GM19035 (cell line): ENCODE measurements at regions not wholly inside any gene's neighbourhood (a gene's known extent, or its start where the extent isn't known, plus 50 kb on each side); places are given as distances from the start of the nearest gene placed in this dataset.

Experiments used
- ATAC-seq: cut with Tn5 transposase; IDR thresholded peaks from one replicate; pipeline ENCODE4 v1.9.1; 2021; ENCODE audit not compliant: unreplicated experiment

GRCh38 chr11:112508750-112509149, 248.1 kb upstream of the PLET1 start:
- ATAC-seq: no peak

DNA sequence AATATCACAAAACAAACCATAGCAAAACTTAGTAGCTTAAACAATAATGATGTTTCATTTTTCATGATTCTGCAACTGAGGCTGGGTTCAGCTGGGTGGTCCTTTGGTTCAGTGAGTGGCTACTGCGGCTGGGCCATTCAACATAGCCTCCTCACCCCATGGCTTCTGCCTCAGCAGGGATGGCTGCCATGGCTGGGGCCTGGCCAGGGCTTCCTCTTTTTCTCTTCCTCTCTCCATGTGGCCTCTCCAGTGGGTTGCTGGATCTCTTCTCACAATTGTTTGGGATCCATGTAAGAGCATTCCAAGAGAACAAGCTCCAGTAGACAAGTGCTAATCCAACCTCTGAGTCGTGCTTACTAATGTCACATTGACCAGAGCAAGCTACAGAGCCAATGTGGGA, 248.6 kb upstream of the PLET1 start:
- ATAC-seq: no peak

GRCh38 chr11:112511271-112511670, 250.6 kb upstream of the PLET1 start:
- ATAC-seq: no peak

DNA sequence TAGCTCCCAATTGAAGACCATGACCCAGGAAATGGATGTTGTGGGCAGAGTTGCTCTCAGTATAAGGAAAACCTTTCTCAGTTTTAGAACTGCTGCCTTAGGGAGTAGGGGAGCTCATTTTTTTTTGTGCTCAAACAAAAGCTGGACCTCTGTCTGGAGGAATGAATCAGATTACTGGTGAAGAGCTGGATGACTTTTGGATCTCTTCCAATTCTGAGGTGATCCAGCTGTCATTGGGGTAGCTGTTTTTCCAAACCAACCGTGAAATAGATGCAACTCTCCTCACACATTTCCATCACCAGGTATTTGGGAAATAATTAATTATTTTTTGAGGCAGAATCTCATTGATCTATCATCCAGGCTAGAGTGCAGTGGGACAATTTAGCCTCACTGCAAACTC, 251.3 kb upstream of the PLET1 start:
- ATAC-seq: no peak

- ATAC-seq: no peak
Measured at GRCh38 chr11:112513417-112513816, 252.8 kb upstream of the PLET1 start.

DNA sequence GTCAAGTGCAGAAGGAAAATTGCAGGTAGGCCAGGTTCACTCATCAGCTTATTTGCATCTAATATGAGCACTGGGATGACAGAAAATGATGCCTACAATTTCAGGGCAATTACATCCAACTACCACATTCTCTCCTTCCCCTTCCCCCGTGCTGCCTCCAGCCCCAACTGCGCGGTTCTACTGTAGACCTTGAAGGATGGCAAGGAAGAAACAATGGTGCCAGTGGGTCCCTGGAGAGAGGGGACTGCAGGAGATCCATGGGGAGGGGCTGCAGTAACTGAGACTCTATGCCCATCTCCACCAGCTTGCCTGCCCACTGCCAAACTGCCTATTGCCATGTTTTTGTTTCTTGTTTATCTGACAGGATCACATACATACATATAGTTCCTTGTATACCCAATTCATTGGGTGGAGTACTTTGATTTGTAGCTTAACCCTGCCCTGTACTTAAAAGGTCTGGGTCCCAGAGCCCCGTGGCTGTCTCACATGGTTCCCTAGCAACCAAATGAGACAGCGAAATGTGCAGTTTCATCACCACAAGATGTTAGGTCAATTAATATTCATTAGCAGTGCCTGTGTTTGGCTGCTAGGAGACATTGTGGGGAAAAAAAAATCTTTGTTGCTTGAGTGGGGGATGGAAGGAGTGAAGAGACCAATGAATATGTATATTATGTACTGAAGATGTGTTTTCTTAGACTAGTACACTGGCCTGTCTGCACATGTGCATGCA, 253.5 kb upstream of the PLET1 start:
- no peak for ATAC-seq

- ATAC-seq: no peak
Measured at GRCh38 chr11:112516261-112516660, 255.6 kb upstream of the PLET1 start.

GRCh38 chr11:112516755-112517154, 256.1 kb upstream of the PLET1 start:
- no peak for ATAC-seq

- no peak for ATAC-seq
Measured at GRCh38 chr11:112518371-112518770, 257.7 kb upstream of the PLET1 start.

GRCh38 chr11:112519751-112520150, 259.1 kb upstream of the PLET1 start:
- no peak for ATAC-seq

- ATAC-seq: no peak
Measured at GRCh38 chr11:112520354-112520753, 259.7 kb upstream of the PLET1 start.

DNA sequence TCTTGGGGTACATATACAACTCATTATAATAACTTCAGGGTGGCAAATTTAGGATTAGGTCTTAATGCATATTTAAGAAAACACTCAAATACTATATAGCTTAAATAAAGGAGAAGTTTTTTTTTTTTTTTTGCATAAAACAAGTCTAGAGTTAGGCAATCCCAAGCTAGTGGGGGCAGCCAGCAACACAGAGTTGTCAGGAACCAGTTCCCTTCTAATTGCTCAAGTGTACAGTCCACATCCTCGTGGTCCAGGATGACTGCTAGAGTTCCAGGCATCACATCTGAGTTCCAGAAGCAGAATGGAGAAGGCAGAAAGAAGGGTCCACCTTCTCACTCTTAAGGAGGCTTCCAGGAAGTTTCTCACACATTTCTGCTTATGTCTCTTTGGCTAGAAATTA, 261.9 kb upstream of the PLET1 start:
- ATAC-seq: no peak

DNA sequence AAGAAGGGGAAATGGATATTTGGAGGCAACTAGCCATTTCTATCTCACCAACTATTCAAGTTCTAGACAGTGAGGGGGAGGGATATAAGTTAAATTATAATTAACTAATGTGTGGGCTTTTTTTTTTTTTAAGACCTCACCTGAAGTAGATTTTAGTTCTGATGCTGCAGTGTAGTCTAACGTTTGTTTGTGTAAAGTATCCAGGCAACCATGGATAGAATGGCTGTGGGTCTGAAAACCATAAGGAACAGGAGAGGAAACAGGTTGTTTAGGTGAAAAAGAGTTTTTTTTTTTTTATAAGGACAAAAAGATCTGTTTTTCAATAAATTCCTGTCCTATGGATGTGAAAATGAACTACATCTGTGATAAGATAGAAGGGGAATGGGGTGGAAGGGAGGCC, 262.4 kb upstream of the PLET1 start:
- ATAC-seq: no peak

- no peak for ATAC-seq
Measured at GRCh38 chr11:112523477-112523876, 262.8 kb upstream of the PLET1 start.

DNA sequence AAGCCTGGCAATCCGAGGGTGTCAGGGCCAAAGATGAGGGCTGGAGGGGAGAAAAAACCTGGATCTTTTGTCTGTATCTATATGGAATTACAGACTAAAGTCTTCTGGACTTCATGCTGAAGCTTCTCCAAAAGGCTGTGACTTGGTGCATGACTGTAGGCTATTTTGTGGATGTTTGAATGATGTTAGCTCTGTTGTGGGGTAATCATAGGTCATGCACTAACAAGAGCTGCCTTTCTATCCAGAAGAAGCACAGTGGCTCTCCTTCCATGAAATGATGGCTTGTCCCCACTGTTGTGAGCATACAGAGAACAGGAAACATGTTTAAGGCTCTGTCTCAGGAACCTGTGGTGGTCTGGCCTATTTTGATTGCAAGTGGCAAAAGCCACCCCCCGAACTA, 263.3 kb upstream of the PLET1 start:
- no peak for ATAC-seq

DNA sequence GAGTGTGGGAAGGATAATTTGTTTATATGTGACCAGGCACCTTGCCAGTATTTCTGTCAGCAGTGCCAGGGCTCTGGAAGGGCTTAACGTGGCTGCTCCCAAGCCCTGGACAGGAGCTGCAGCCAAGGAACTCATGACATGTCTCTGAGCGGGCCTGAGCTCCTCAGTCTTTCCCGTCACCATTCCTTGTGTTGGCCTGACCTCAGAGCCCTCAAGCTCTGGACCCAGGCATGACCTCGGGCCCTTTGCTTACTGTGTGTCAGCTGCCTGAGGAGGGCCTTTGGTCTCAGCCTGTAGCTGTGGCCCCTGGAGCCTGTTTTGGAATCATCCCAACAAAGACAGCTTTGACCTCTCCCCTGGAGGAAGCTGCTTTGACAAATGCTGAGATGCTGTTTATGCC, 264.1 kb upstream of the PLET1 start:
- no peak for ATAC-seq

- no peak for ATAC-seq
Measured at GRCh38 chr11:112525270-112525669, 264.6 kb upstream of the PLET1 start.

DNA sequence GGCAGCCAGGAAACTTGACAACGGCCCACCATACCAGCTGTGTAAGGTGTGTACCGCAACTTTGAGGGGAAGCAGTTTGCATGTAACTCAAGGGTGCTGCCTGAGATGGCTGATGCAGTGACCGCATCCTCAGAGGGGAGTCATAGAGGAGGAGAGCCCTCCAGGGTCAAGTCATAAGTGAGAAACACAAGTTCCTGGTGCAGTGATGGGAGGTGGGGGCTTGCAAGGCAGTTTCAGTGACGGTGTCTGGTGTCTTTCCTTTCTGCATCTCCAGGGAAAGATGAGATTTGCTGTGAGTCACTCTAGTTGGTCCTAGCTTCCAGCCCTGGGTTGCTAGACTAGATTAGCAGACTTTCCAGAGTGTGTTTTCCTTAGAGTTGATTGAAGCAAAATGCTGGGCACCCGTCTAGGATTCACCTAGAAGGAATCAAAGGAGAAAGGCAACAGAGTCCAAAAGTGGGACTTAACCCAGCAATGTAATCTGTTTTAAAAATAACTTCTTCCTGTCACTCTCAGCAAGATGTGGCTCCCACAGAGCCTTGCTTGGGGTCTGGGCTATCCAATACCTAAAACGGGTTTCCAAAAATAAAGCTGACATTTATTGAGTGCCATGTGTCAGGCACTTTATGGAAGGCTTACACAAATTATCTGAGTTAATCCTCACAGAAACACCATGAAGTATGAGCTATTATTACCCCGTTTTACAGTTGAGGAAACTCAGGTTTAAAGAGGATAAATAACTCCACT, 265.4 kb upstream of the PLET1 start:
- no peak for ATAC-seq

GRCh38 chr11:112526699-112527416, 266.2 kb upstream of the PLET1 start:
- no peak for ATAC-seq

- no peak for ATAC-seq
Measured at GRCh38 chr11:112529071-112529470, 268.4 kb upstream of the PLET1 start.

GRCh38 chr11:112532506-112532905, 271.8 kb upstream of the PLET1 start:
- no peak for ATAC-seq

DNA sequence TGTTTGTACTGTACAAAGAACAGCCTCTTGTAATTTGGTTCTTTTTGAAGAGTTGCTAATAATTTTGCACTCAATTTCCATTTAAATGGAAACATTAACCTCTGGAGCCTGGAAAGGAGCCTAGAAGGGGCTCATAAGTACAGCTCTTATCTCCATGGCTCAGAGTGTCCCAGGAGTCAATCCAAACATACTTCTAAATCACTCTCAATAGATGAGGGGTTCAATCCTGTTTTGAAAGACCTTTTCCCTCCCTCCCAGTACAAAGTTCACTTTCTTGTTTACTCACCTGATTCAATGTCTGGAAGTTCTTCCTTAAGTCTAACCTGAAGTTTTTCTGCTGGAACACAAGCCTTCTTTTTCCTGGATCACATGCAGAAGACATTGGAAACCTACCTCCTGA, 273.0 kb upstream of the PLET1 start:
- no peak for ATAC-seq
